ENCODE measurements at regions not wholly inside any gene's neighbourhood (a gene's known extent, or its start where the extent isn't known, plus 50 kb on each side); places are given as distances from the start of the nearest gene placed in this dataset.
"Not testable (repeated sequence)": the region's sequence is repeated elsewhere in the genome, so short reads cannot be mapped to it uniquely, and the experiment has no call there.

DNA sequence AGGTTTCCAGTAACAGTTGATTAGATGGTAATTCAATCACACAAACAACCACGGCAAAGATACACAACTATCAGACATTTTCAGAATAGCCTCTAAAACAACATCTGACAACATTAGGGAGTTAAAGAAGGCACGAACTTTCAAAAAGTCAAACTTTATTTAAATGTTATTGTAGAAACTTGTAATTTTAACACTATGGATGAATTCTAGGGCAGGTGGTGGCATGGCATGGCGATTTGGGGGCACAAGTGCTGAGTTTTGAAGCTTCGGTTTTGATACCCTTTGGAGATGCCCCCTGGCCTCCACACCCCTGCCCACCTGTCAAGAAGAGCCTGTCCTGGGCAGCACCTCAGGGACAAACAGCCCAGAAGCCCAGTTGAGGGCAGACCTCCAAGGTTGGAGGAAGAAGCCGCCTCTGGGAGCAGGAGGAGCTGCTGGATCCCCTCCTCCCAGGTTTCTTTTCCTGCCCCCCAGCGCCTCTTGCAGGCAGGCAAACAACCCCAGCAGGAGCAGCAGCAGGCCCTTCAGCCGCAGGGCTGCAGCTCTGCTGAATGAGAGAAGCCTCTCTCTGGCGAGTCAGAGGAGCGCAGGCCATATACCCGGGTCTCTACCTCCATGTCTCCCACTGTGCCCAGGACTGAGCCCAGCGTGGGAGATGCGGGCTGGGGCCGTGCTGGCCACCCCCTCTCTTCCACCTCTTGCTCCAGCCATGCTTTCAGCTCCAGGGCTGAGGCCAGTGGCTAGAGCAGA is 102.1 kb upstream of the IGLL5 start:
- no peak for DNase-seq

- DNase-seq, result no peak
These were observed 101.1 kb upstream of the IGLL5 start for GRCh38 chr22:22786301-22787115.

- DNase-seq, result no peak
These were observed 100.5 kb upstream of the IGLL5 start for GRCh38 chr22:22787151-22787550.

DNA sequence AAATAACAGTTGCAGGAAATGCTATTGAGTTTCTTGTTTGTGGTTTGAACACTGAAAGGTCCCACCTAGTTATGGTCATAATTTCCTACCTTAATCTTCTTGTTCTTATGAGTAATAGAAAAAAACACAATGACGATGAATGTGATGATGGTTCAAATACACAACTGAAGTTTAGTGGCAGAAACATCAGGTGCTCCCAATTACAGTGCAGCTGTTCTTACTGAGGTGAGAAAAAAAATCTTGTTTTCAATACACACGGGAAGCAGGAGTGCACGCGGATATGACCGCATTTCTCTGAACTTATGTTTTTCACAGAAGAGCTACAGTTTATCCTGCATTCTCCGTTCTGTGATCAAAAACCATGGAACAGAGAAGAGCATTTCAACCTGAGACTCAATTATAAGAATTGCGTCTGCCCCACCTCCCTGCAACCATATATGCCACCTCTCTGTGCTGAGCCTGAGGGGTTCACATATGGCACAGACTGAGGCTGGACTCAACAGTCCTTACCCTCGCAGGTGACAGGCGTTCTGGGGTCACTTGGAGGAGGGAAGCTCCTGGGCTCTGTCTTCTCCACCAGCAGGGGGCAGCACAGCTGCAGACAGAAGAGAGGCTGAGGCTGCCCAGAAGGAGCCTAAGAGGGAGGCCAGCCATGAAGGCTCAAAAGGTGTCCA is 99.7 kb upstream of the IGLL5 start:
- no peak for DNase-seq

- no peak for DNase-seq
These were observed 99.1 kb upstream of the IGLL5 start for GRCh38 chr22:22788460-22789037.

DNA sequence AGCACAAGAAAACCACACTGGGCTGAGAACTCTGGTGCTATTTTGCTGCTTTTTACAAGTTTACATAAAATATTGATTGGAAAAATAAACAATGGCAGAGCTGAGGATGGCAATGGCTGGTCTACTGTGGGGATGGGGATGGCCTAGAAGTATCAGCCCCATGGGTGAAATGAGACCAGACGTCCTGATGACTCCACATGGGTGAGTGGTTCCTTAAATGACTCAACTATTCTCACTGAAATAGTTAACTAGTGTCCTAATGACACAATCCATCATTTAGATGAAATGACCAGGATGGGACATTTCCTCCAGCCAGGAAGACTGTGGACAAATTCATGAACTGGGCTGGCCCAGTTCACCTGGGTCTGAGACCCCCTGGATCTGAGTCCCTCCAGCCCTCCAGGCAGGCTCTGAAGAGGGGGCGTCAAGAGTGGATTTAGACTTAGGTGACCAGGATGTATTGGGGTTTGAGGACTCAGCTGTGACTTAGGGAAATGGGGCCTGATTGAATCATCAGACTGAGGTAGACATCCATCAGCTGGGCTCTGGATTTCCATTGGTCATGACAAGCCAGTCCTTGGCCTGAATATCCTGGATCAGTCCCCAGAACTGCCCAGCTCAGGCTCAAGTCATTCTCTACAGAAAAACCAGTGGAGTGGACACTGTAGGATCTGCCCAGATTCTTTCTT is 98.2 kb upstream of the IGLL5 start:
- no peak for DNase-seq

GRCh38 chr22:22789922-22790845 is 97.4 kb upstream of the IGLL5 start:
- DNase-seq, result no peak

DNA sequence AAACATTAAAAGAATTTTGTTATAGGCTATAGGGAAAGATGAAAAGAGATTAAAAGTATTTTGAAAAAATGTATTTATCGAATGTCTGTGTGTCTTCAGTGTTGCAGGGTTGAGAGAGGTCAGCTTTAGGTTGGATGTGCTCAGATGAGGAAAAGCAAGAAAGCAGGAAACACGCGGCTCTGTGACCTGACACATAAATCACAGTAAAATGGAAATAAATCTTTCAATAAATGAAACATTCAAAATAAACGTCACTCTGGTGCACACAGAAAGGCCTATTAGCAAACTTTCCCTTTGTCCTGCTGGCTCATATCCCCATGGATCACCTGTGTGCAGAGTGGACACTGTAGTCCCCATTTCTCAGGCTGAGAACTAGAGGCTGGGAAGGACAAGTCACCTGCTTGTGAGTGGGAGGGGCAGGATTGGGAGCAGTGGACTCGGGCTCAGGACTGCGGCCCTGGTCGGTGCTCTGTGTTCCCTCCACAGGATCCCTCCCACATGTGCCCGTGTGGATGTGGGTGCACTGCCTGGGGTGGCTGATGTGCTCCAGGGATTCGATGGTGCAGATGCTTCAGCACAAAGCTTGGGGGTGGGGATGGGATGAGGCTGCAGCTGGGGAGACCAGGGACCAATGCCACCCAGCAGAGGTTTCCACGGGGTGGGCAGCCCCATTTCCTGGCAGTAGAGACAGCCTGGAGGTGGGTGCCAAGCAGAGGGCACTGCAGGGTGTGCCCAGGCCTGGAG is 96.0 kb upstream of the IGLL5 start:
- no peak for DNase-seq

GRCh38 chr22:22792205-22792786 is 95.3 kb upstream of the IGLL5 start:
- DNase-seq, result not testable (repeated sequence)

DNA sequence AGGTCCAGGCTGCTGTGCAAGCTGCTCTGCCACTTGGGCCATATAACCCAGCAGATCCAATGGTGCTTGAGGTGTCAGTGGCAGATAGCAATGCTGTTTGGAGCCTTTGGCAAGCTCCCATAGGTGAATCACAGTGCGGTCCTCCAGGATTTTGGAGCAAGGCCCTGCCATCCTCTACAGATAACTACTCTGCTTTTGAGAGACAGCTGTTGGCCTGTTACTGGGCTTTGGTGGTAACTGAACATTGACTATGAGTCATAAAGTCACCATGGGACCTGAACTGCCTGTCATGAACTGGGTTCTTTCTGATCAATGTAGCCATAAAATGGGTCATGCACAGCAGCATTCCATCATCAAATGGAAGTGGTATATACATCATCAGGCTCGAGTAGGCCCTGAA is 92.0 kb upstream of the IGLL5 start:
- DNase-seq, result not testable (repeated sequence)

DNA sequence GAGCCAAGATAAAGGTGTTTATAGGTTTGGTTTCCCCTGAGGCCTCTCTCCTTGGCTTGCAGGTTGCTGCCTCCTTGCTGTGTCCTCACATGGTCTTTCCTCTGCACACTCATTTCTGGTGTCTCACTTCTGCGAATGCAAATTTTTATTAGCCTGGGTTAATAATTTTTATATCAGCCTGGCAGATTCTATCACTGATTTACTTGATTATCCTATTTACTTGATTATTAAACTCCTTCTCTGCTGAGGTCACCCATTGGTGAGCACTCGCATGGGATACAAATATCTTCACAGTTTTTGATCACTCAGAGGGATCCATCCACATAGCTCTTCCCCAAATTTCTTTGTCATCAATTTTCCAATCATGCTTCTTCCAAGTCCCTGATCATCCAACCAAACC is 90.9 kb upstream of the IGLL5 start:
- no peak for DNase-seq

- no peak for DNase-seq
These were observed 89.4 kb upstream of the IGLL5 start for GRCh38 chr22:22798232-22798616.

DNA sequence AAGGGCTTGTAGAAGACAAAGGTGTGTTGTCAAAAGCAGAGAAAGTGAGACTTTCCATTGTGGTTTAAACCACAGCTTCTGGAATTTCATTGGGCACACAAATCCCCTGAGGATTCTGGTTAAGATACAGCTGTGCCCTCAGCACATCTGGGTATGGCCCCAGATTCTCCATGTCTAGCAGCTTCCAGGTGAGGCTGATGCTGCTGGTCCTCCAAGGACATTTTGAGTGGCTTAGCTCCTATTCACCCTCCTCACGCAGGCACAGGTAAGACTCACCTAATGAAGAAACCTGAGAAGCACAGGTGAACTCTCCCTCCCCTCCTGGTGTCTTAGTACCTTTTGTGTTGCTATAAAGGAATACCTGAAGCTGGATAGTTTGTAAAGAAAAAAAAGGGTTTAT is 88.9 kb upstream of the IGLL5 start:
- no peak for DNase-seq

DNA sequence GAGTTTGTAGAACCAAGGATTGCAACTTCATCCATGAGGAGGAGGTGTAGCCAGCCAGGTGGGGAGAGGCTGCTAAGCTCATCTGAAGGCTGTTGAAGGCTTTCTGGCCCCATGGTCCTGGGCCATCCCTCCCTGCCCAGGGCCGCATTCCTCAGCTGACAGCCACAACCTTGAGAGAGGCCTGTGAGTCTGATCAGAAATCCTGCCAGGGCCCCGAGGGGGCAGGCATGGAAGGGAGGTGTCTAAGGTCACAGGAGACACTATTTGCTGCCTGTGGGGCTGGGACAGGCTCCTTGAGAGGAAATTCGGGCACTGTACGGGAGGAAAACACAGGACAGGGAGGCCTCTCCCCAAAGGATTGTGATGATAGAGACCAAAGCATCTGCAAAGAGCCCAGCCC is 88.1 kb upstream of the IGLL5 start:
- DNase-seq, result no peak

DNA sequence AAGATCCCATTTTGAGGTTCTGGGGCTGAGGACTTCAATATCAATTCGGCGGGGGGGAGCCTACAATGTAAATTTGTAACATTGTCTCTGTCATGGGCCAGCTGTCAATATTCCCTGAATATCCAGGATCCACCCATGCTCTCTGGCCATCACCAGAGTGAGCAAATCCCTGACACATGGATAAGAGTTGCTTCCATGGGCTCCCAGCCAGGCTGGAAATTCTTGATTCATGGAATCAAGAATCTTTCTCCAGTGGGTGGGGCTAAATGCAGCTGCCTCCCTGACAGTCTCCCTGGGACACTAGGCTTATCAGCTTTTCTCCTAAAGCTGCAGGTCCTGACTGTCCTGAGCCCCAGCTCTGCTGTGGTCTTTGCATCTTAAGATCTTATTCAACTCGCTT is 86.9 kb upstream of the IGLL5 start:
- no peak for DNase-seq

GRCh38 chr22:22802339-22802970 is 85.2 kb upstream of the IGLL5 start:
- DNase-seq, result no peak

GRCh38 chr22:22803285-22803853 is 84.2 kb upstream of the IGLL5 start:
- no peak for DNase-seq

DNA sequence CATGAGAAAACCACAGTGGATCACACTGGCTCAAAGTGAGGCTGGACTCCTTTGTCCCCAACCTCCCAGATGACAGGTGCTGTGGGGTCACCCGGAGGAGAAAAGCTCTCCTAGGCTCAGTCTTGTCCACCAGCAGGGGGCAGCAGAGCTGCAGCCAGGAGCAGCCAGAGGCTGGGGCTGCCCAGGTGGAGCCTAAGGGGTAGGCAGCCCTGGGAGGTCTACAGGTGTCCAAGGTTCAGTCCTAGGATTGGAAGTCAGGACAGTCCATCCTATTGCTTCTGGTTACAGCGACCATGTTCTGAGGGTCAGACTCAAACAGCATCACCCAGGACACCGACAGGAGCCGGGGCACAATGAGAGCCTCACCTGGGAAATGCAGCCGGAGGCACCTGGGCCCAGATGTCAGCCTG is 77.6 kb upstream of the IGLL5 start:
- DNase-seq, result no peak

DNA sequence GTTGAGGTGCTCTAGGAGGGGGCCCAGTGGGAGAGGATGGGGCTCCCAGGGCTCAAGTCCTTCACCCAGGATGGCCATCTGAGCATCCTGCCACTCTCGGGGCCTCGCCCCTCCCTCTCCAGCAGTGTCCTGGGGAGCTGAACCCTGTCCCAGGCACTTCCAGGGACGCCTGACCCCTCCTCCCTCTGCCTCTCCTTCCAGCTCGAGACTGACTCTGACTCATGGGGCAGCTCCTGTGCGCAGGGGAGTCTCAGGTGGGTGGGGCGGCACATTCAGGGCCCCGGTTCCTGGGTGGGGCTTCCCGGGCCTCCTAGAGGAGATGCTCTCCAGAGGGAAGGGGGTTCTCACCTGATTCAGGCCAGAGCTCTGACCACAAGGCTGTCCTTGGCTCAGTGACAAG is 77.1 kb upstream of the IGLL5 start:
- DNase-seq, result no peak
